Endothelial cell of umbilical vein (primary cell): ENCODE measurements at regions not wholly inside any gene's neighbourhood (a gene's known extent, or its start where the extent isn't known, plus 50 kb on each side); places are given as distances from the start of the nearest gene placed in this dataset.
"Not testable (repeated sequence)": the region's sequence is repeated elsewhere in the genome, so short reads cannot be mapped to it uniquely, and the experiment has no call there.

Experiments used
- BruUV-seq: library from RNA; stranded (reverse); fragments of 400-500 nt; replicated peaks from 2 replicates; lab custom pipeline; 2021; lab: Mats Ljungman, UMichigan
- CTCF ChIA-PET: fragments of 300-600, 350-600 bp; sonication (Branson Sonifier 250); formaldehyde crosslinking; loops from one replicate; lab custom pipeline; 2021; ENCODE audit warnings: antibody characterized with exemption, inconsistent platforms; lab: Charles Lee
- POLR2A ChIA-PET: fragments of 300-600, 350-600 bp; sonication (Branson Sonifier 250); formaldehyde crosslinking; loops from one replicate; lab custom pipeline; 2021; ENCODE audit warnings: antibody characterized with exemption, inconsistent platforms; lab: Charles Lee
- DNase-seq: peaks from one replicate; pipeline ENCODE4 v3.0.0-alpha.2; 2011; ENCODE audit warnings: low read depth, low spot score
- FAIRE-seq: peaks from 2 replicates; lab custom pipeline; 2011; peaks lifted over from hg19 to GRCh38; lab: Jason Lieb, UNC
- H2AFZ ChIP-seq: 2 replicates; pipeline ENCODE4 v1.6.0; 2012; ENCODE audit warnings: low read depth, low read length, control low read depth, inconsistent platforms
- H3K27ac ChIP-seq: 2 replicates; pipeline ENCODE4 v1.5.1; 2011; ENCODE audit warnings: low read depth, mild to moderate bottlenecking, control low read depth, low read length, moderate library complexity; ENCODE audit not compliant: insufficient read depth
- H3K27me3 ChIP-seq, 2 experiments: 2 replicates each; pipeline versions ENCODE4 v1.6.0 to v1.6.1; 2011; ENCODE audit warnings: low read length in 2 of 2, mixed read lengths in 1 of 2; ENCODE audit not compliant: control insufficient read depth in 2 of 2, insufficient read depth in 2 of 2
- H3K36me3 ChIP-seq, 2 experiments: 2 replicates in 1 of 2; 3 replicates in 1 of 2; pipeline ENCODE4 v1.5.1; 2011; ENCODE audit warnings: low read length in 2 of 2, mild to moderate bottlenecking in 1 of 2, moderate library complexity in 1 of 2; ENCODE audit not compliant: control insufficient read depth in 2 of 2, insufficient read depth in 2 of 2; ENCODE audit errors: extremely low read depth in 1 of 2
- H3K4me1 ChIP-seq: 3 replicates; pipeline ENCODE4 v1.5.1; 2011; ENCODE audit warnings: mild to moderate bottlenecking, low read length; ENCODE audit not compliant: control insufficient read depth, insufficient read depth; ENCODE audit errors: extremely low read depth
- H3K4me2 ChIP-seq: 2 replicates; pipeline ENCODE4 v1.6.1; 2011; ENCODE audit warnings: low read length, control low read depth, mixed read lengths; ENCODE audit not compliant: insufficient read depth
- H3K4me3 ChIP-seq, 3 experiments: fragments of 200-600 bp in 1 of 3; sonication (generic), shearing (Covaris generic) in 1 of 3; replicated peaks in 1 of 3; 2 replicates each; pipeline ENCODE4 v1.5.1; 2011 to 2016; ENCODE audit warnings: control low read depth in 3 of 3, low read length in 3 of 3, mild to moderate bottlenecking in 2 of 3, inconsistent platforms in 1 of 3, low read depth in 1 of 3, moderate library complexity in 1 of 3; ENCODE audit not compliant: insufficient read depth in 1 of 3
- H3K79me2 ChIP-seq: 2 replicates; pipeline ENCODE4 v1.6.0; 2012; ENCODE audit warnings: low read length, inconsistent platforms; ENCODE audit not compliant: control insufficient read depth, insufficient read depth
- H3K9ac ChIP-seq: replicated peaks from 2 replicates; pipeline ENCODE3; 2011; ENCODE audit warnings: low read length, control low read depth; ENCODE audit not compliant: insufficient read depth; ENCODE audit errors: extremely low read depth
- H3K9me1 ChIP-seq: replicated peaks from 3 replicates; pipeline ENCODE4 v1.6.0; 2011; ENCODE audit warnings: mild to moderate bottlenecking, low read length; ENCODE audit not compliant: control insufficient read depth, insufficient read depth; ENCODE audit errors: extremely low read depth
- H3K9me3 ChIP-seq: replicated peaks from 2 replicates; pipeline ENCODE4 v1.5.1; 2012; ENCODE audit warnings: low read length, inconsistent platforms; ENCODE audit not compliant: control insufficient read depth, insufficient read depth
- H4K20me1 ChIP-seq: replicated peaks from 2 replicates; pipeline ENCODE3; 2011; ENCODE audit warnings: mild to moderate bottlenecking, low read length; ENCODE audit not compliant: control insufficient read depth, insufficient read depth; ENCODE audit errors: extremely low read depth
- EZH2 ChIP-seq: IDR thresholded peaks from 2 replicates; pipeline ENCODE4 v1.6.1; 2012; ENCODE audit warnings: borderline replicate concordance, low read depth, mild to moderate bottlenecking, moderate library complexity, low read length, inconsistent platforms; ENCODE audit not compliant: severe bottlenecking
- GATA2 ChIP-seq: IDR thresholded peaks from 2 replicates; pipeline ENCODE4 v1.7.0; 2011; ENCODE audit warnings: low read depth, mild to moderate bottlenecking, moderate library complexity, mixed read lengths, low read length; ENCODE audit not compliant: insufficient read length, insufficient read depth
- MYC ChIP-seq: IDR thresholded peaks from one replicate; pipeline ENCODE4 v1.6.1; 2011; ENCODE audit warnings: mild to moderate bottlenecking, low read depth, low read length
- POLR2AphosphoS5 ChIP-seq: IDR thresholded peaks from 2 replicates; pipeline ENCODE4 v1.6.1; 2012; ENCODE audit warnings: low read depth, mild to moderate bottlenecking, control low read depth, low read length, moderate library complexity; ENCODE audit not compliant: insufficient read depth
- dilution Hi-C: fragments of 300-500 bp; cut with MboI; formaldehyde crosslinking; loops from one replicate; pipeline ENCODE4 v1.15.0; 2019; ENCODE audit warnings: low sequenced_read_pairs; ENCODE audit not compliant: extremely low pct_ligation_motif_present
- intact Hi-C: fragments of 100-400 bp; cut with micrococcal nuclease; formaldehyde crosslinking; loops from one replicate; pipeline ENCODE4 v1.10.0; 2022

DNA sequence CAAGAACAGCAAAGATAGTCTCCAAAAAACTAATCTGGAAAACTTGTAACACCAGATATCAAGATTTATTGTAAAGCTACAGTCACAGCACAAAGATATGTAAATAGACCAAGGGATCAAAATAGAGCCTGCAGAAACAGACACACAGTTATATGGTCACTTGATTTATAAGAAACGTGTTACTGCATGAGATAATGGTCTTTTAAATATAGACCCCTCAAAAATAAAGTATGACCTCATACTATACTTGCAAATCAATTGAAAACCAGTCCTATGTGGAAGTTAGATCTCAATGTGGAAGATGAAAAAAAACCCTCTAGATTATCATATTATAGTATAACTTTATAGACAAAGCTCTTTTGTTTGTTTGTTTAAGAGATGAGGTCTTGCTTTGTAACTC is 247.3 kb upstream of the CNR1 start:
- FAIRE-seq, result no peak
- Histone ChIP-seq H3K9me1 (no peaks in the 10 kb centered on the region), H3K36me3 (no peaks in the 10 kb centered on the region), H3K4me1 (no peaks in the 10 kb centered on the region), H3K4me3 (no peak overlapping the region), H3K79me2 (no peaks in the 10 kb centered on the region), H3K9me3 (no peaks in the 10 kb centered on the region), H3K4me2 (no peak overlapping the region), H3K27me3 (no peaks in the 10 kb centered on the region), H3K27ac (no peak overlapping the region), H3K9ac (no peak overlapping the region), H2AFZ (no peak overlapping the region), H4K20me1 (no peaks in the 10 kb centered on the region)
- POLR2A ChIA-PET, result no interaction called here
- DNase-seq, result no peak
- CTCF ChIA-PET, result interaction anchor here (0.9 to 1.0 kb wide), 2 partner anchors 19 to 38 kb away, joined by 4 read pairs; no protein-coding TSS in a partner anchor
- dilution Hi-C loops (no loop called here), intact Hi-C loops (no loop called here)
- no TSS peak for BruUV-seq
- TF ChIP-seq MYC (no peak), EZH2 (no peak), POLR2AphosphoS5 (no peak), GATA2 (no peak)

DNA sequence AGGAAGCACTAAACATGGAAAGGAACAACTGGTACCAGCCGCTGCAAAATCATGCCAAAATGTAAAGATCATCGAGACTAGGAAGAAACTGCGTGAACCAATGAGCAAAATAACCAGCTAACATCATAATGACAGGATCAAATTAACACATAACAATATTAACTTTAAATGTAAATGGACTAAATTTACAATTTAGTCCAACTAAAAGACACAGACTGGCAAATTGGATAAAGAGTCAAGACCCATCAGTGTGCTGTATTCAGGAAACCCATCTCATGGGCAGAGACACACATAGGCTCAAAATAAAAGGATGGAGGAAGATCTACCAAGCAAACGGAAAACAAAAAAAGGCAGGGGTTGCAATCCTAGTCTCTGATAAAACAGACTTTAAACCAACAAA is 242.2 kb upstream of the CNR1 start:
- DNase-seq, intact Hi-C loops, H3K9me3 ChIP-seq, H3K4me3 ChIP-seq, H3K27me3 ChIP-seq, H3K79me2 ChIP-seq, POLR2A ChIA-PET, FAIRE-seq, H3K4me1 ChIP-seq, dilution Hi-C loops, H3K27ac ChIP-seq, H3K4me2 ChIP-seq, H3K36me3 ChIP-seq, H3K9me1 ChIP-seq, H3K9ac ChIP-seq, CTCF ChIA-PET, BruUV-seq, H4K20me1 ChIP-seq, H2AFZ ChIP-seq: not testable (repeated sequence)

DNA sequence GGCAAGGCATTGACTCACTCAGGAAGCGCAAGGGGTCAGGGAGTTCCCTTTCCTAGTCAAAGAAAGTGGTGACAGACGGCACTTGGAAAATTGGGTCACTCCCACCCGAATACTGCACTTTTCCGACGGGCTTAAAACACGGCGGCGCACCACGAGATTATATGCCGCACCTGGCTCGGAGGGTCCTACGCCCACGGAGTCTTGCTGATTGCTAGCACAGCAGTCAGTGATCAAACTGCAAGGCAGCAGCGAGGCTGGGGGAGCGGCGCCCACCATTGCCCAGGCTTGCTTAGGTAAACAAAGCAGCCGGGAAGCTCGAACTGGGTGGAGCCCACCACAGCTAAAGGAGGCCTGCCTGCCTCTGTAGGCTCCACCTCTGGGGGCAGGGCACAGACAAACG is 240.5 kb upstream of the CNR1 start:
- POLR2A ChIA-PET, CTCF ChIA-PET, H3K4me1 ChIP-seq, H3K27ac ChIP-seq, H4K20me1 ChIP-seq, H3K4me3 ChIP-seq, DNase-seq, H3K36me3 ChIP-seq, H3K9me1 ChIP-seq, H3K4me2 ChIP-seq, FAIRE-seq, H3K9me3 ChIP-seq, H2AFZ ChIP-seq, dilution Hi-C loops, intact Hi-C loops, H3K27me3 ChIP-seq, BruUV-seq, H3K9ac ChIP-seq, H3K79me2 ChIP-seq: not testable (repeated sequence)
